Prostate gland (tissue), 2 donors: ENCODE measurements at regions not wholly inside any gene's neighbourhood (a gene's known extent, or its start where the extent isn't known, plus 50 kb on each side); places are given as distances from the start of the nearest gene placed in this dataset.

Experiments used
- POLR2A ChIP-seq: fragments of 450-650 bp; IDR thresholded peaks from one replicate; pipeline ENCODE4 v1.6.1; 2016; ENCODE audit warnings: antibody characterized with exemption, mild to moderate bottlenecking
- TF ChIP-seq, protein P1 (sequence below), 4 experiments: fragments of 200-600 bp in 2 of 4; fragments of 450-650 bp in 2 of 4; sonication (generic) in 2 of 4; IDR thresholded peaks; 1 replicate in 3 of 4; 2 replicates in 1 of 4; pipeline ENCODE4 v1.5.1; 2016 to 2019; ENCODE audit warnings: antibody characterized with exemption in 4 of 4, mild to moderate bottlenecking in 2 of 4, moderate library complexity in 2 of 4

DNA sequence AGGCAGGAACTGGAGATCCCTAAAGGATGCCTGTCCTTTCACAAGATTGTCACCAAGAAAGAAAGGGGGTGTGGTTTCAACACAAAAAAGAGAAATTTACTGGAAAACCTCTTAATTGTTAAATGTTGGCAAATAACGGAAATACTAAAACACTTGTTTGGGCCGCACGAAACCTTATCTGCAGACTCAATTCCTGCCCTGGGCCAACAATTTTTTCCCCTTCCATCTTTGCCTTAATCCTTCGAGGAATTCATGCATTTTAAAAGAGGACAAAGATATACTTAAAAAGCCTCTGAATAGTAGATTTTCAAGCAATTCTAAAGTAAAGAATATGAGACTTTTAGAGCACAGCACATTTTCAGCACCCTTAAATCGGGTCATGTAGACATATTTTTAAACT is 366.2 kb downstream of the DUSP6 start:
- TF ChIP-seq, protein P1, sequence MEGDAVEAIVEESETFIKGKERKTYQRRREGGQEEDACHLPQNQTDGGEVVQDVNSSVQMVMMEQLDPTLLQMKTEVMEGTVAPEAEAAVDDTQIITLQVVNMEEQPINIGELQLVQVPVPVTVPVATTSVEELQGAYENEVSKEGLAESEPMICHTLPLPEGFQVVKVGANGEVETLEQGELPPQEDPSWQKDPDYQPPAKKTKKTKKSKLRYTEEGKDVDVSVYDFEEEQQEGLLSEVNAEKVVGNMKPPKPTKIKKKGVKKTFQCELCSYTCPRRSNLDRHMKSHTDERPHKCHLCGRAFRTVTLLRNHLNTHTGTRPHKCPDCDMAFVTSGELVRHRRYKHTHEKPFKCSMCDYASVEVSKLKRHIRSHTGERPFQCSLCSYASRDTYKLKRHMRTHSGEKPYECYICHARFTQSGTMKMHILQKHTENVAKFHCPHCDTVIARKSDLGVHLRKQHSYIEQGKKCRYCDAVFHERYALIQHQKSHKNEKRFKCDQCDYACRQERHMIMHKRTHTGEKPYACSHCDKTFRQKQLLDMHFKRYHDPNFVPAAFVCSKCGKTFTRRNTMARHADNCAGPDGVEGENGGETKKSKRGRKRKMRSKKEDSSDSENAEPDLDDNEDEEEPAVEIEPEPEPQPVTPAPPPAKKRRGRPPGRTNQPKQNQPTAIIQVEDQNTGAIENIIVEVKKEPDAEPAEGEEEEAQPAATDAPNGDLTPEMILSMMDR (IDR thresholded peaks at IDR 0.05): no peak
- no peak for TF ChIP-seq POLR2A
